ENCODE measurements at regions not wholly inside any gene's neighbourhood (a gene's known extent, or its start where the extent isn't known, plus 50 kb on each side); places are given as distances from the start of the nearest gene placed in this dataset.

- H3K9me3 Mint-ChIP-seq (ENCODE audit: low read depth), result peaks cover 7% of the 10 kb centered on the region
- no peak overlapping the region for H3K4me3 Mint-ChIP-seq (ENCODE audit: unreplicated experiment)
- peaks cover 11% of the 10 kb centered on the region for H3K4me1 Mint-ChIP-seq (ENCODE audit: low read depth)
- no peak overlapping the region for H3K27ac Mint-ChIP-seq (ENCODE audit: unreplicated experiment)
- peaks cover 8% of the 10 kb centered on the region for H3K36me3 Mint-ChIP-seq (ENCODE audit: low read depth)
- no peak for DNase-seq (ENCODE audit: low spot score)
- no peak for TF ChIP-seq CTCF (IDR thresholded peaks at IDR 0.05)
- H3K27me3 Mint-ChIP-seq (ENCODE audit: low read depth), result no peaks in the 10 kb centered on the region
Measured at GRCh38 chr11:34790620-34791019, 125.6 kb downstream of the APIP start.

GRCh38 chr11:34789196-34789834 lies 126.9 kb downstream of the APIP start:
- no peaks in the 10 kb centered on the region for H3K27me3 Mint-ChIP-seq (ENCODE audit: low read depth)
- peaks cover 4% of the 10 kb centered on the region for H3K9me3 Mint-ChIP-seq (ENCODE audit: low read depth)
- no peak for DNase-seq (ENCODE audit: low spot score)
- TF ChIP-seq CTCF (IDR thresholded peaks at IDR 0.05), result no peak
- no peak overlapping the region for H3K4me3 Mint-ChIP-seq (ENCODE audit: unreplicated experiment)
- peaks cover 7% of the 10 kb centered on the region for H3K36me3 Mint-ChIP-seq (ENCODE audit: low read depth)
- H3K4me1 Mint-ChIP-seq (ENCODE audit: low read depth), result peaks cover 11% of the 10 kb centered on the region
- no peak overlapping the region for H3K27ac Mint-ChIP-seq (ENCODE audit: unreplicated experiment)

DNA sequence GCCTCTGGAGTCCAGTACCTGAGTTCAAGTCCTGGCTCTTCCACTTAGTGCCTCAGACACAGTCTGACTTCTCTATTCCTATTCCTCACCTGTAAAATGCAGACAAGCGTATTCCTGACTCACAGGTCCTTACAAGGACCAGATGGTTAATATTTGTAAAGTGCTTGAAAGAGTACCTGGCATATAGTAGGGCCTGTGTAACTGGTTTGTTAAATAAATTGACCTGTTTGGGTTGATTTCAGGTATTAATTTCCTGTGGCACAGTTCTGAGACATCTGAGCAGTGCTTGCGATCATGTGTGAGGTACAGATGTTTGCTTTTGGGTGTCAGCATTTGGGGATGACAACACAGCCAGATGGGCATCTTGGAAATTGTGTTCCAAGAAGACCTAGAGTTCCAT lies 127.5 kb downstream of the APIP start:
- H3K4me1 Mint-ChIP-seq (ENCODE audit: low read depth), result peaks cover 11% of the 10 kb centered on the region
- no peak for DNase-seq (ENCODE audit: low spot score)
- H3K9me3 Mint-ChIP-seq (ENCODE audit: low read depth), result peaks cover 4% of the 10 kb centered on the region
- H3K36me3 Mint-ChIP-seq (ENCODE audit: low read depth), result peaks cover 7% of the 10 kb centered on the region
- H3K4me3 Mint-ChIP-seq (ENCODE audit: unreplicated experiment), result no peak overlapping the region
- no peak overlapping the region for H3K27ac Mint-ChIP-seq (ENCODE audit: unreplicated experiment)
- no peak for TF ChIP-seq CTCF (IDR thresholded peaks at IDR 0.05)
- no peaks in the 10 kb centered on the region for H3K27me3 Mint-ChIP-seq (ENCODE audit: low read depth)

- H3K4me1 Mint-ChIP-seq (ENCODE audit: low read depth), result peaks cover 11% of the 10 kb centered on the region
- H3K36me3 Mint-ChIP-seq (ENCODE audit: low read depth), result peaks cover 7% of the 10 kb centered on the region
- no peak overlapping the region for H3K27ac Mint-ChIP-seq (ENCODE audit: unreplicated experiment)
- no peak for DNase-seq (ENCODE audit: low spot score)
- H3K27me3 Mint-ChIP-seq (ENCODE audit: low read depth), result no peaks in the 10 kb centered on the region
- no peak overlapping the region for H3K4me3 Mint-ChIP-seq (ENCODE audit: unreplicated experiment)
- H3K9me3 Mint-ChIP-seq (ENCODE audit: low read depth), result peaks cover 4% of the 10 kb centered on the region
- TF ChIP-seq CTCF (IDR thresholded peaks at IDR 0.05), result no peak
Measured at GRCh38 chr11:34787895-34788294, 128.3 kb downstream of the APIP start.

DNA sequence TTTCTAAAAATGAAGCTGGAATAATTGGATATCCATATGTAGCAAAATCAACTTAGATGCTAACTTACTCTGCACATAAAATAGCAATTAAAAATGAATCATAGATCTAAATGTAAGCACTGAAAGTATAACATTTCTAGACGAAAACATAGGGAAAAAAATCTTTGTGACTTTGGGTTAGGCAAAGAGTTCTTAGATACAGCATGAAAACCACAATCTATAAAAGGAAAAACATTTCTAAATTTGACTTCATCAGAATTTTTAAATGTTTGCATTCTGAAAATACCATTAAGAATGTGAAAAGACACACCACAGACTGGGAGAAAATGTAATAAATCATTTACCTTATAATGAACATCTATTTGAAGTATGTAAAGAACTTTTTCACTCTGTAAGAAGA lies 128.8 kb downstream of the APIP start:
- H3K4me1 Mint-ChIP-seq (ENCODE audit: low read depth), result peaks cover 11% of the 10 kb centered on the region
- no peak overlapping the region for H3K4me3 Mint-ChIP-seq (ENCODE audit: unreplicated experiment)
- DNase-seq (ENCODE audit: low spot score), result no peak
- H3K27ac Mint-ChIP-seq (ENCODE audit: unreplicated experiment), result peak overlapping the region; percentile 17
- no peaks in the 10 kb centered on the region for H3K27me3 Mint-ChIP-seq (ENCODE audit: low read depth)
- TF ChIP-seq CTCF (IDR thresholded peaks at IDR 0.05), result no peak
- H3K36me3 Mint-ChIP-seq (ENCODE audit: low read depth), result peaks cover 7% of the 10 kb centered on the region
- peaks cover 4% of the 10 kb centered on the region for H3K9me3 Mint-ChIP-seq (ENCODE audit: low read depth)

Data from chondrocyte (in vitro differentiated cells).